ENCODE measurements at regions not wholly inside any gene's neighbourhood (a gene's known extent, or its start where the extent isn't known, plus 50 kb on each side); places are given as distances from the start of the nearest gene placed in this dataset.

- Histone ChIP-seq H3K9me3 (ENCODE audit: control insufficient read depth in 3 of 3, low read length in 3 of 3) (peaks cover 0 to 4% (median 3%) of the 10 kb centered on the region in 3 donors), H3K36me3 (ENCODE audit: control insufficient read depth in 3 of 3, insufficient read depth in 3 of 3, low read length in 3 of 3) (no peaks in the 10 kb centered on the region), H3K4me1 (ENCODE audit: control insufficient read depth in 3 of 3, insufficient read depth in 3 of 3, low read length in 3 of 3) (no peaks in the 10 kb centered on the region), H3K4me3 (ENCODE audit: low read length in 3 of 3) (no peak overlapping the region), H3K9ac (ENCODE audit: low read depth in 1 of 3, low read length in 3 of 3) (no peak overlapping the region), H3K27ac (ENCODE audit: low read depth, low read length) (no peak overlapping the region), H3K27me3 (ENCODE audit: control insufficient read depth in 3 of 3, insufficient read depth in 3 of 3, low read length in 3 of 3) (peaks cover 0 to 2% (median 0%) of the 10 kb centered on the region in 3 donors)
Observed at GRCh38 chr6:40185486-40185885, 251.2 kb upstream of the MOCS1 start.

GRCh38 chr6:40183902-40184301 lies 249.6 kb upstream of the MOCS1 start:
- Histone ChIP-seq H3K9me3 (ENCODE audit: control insufficient read depth in 3 of 3, low read length in 3 of 3) (peaks cover 0 to 4% (median 3%) of the 10 kb centered on the region in 3 donors), H3K4me3 (ENCODE audit: low read length in 3 of 3) (no peak overlapping the region), H3K27me3 (ENCODE audit: control insufficient read depth in 3 of 3, insufficient read depth in 3 of 3, low read length in 3 of 3) (peaks cover 0 to 2% (median 0%) of the 10 kb centered on the region in 3 donors), H3K36me3 (ENCODE audit: control insufficient read depth in 3 of 3, insufficient read depth in 3 of 3, low read length in 3 of 3) (no peaks in the 10 kb centered on the region), H3K27ac (ENCODE audit: low read depth, low read length) (no peak overlapping the region), H3K9ac (ENCODE audit: low read depth in 1 of 3, low read length in 3 of 3) (no peak overlapping the region), H3K4me1 (ENCODE audit: control insufficient read depth in 3 of 3, insufficient read depth in 3 of 3, low read length in 3 of 3) (no peaks in the 10 kb centered on the region)

GRCh38 chr6:40181367-40181766 lies 247.1 kb upstream of the MOCS1 start:
- H3K36me3 ChIP-seq (ENCODE audit: control insufficient read depth in 3 of 3, insufficient read depth in 3 of 3, low read length in 3 of 3), result no peaks in the 10 kb centered on the region
- H3K27me3 ChIP-seq (ENCODE audit: control insufficient read depth in 3 of 3, insufficient read depth in 3 of 3, low read length in 3 of 3), result peaks cover 0 to 2% (median 0%) of the 10 kb centered on the region in 3 donors
- H3K27ac ChIP-seq (ENCODE audit: low read depth, low read length), result no peak overlapping the region
- H3K9me3 ChIP-seq (ENCODE audit: control insufficient read depth in 3 of 3, low read length in 3 of 3), result peaks cover 0 to 4% (median 3%) of the 10 kb centered on the region in 3 donors
- no peak overlapping the region for H3K4me3 ChIP-seq (ENCODE audit: low read length in 3 of 3)
- H3K9ac ChIP-seq (ENCODE audit: low read depth in 1 of 3, low read length in 3 of 3), result no peak overlapping the region
- no peaks in the 10 kb centered on the region for H3K4me1 ChIP-seq (ENCODE audit: control insufficient read depth in 3 of 3, insufficient read depth in 3 of 3, low read length in 3 of 3)

- no peaks in the 10 kb centered on the region for H3K4me1 ChIP-seq (ENCODE audit: control insufficient read depth in 3 of 3, insufficient read depth in 3 of 3, low read length in 3 of 3)
- H3K36me3 ChIP-seq (ENCODE audit: control insufficient read depth in 3 of 3, insufficient read depth in 3 of 3, low read length in 3 of 3), result no peaks in the 10 kb centered on the region
- H3K9me3 ChIP-seq (ENCODE audit: control insufficient read depth in 3 of 3, low read length in 3 of 3), result peaks cover 0 to 4% (median 3%) of the 10 kb centered on the region in 3 donors
- no peak overlapping the region for H3K4me3 ChIP-seq (ENCODE audit: low read length in 3 of 3)
- no peak overlapping the region for H3K9ac ChIP-seq (ENCODE audit: low read depth in 1 of 3, low read length in 3 of 3)
- H3K27me3 ChIP-seq (ENCODE audit: control insufficient read depth in 3 of 3, insufficient read depth in 3 of 3, low read length in 3 of 3), result peaks cover 0 to 2% (median 0%) of the 10 kb centered on the region in 3 donors
- no peak overlapping the region for H3K27ac ChIP-seq (ENCODE audit: low read depth, low read length)
Observed at GRCh38 chr6:40180271-40180670, 246.0 kb upstream of the MOCS1 start.

DNA sequence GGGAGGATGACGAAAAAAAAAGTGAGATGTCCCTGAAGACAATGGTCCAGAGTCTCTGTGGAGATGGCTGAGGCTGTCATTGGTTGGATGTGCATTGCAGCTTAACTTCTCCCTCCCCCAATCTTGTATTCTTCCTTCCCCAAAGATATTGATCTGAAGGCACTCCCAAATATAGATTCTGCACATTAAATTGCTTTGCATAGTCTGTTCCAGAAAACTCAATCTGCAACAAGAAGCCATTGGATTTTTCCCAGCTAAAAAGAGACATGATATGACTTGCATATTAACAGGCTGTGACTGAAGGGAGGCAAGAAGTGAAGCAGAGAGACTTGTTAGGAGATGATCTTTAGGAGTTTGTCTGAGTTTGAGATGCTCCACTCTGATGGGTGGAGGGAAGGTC lies 245.2 kb upstream of the MOCS1 start:
- Histone ChIP-seq H3K27ac (ENCODE audit: low read depth, low read length) (no peak overlapping the region), H3K9me3 (ENCODE audit: control insufficient read depth in 3 of 3, low read length in 3 of 3) (peaks cover 0 to 3% (median 2%) of the 10 kb centered on the region in 3 donors), H3K4me1 (ENCODE audit: control insufficient read depth in 3 of 3, insufficient read depth in 3 of 3, low read length in 3 of 3) (no peaks in the 10 kb centered on the region), H3K9ac (ENCODE audit: low read depth in 1 of 3, low read length in 3 of 3) (no peak overlapping the region), H3K27me3 (ENCODE audit: control insufficient read depth in 3 of 3, insufficient read depth in 3 of 3, low read length in 3 of 3) (peaks cover 0 to 2% (median 0%) of the 10 kb centered on the region in 3 donors), H3K4me3 (ENCODE audit: low read length in 3 of 3) (no peak overlapping the region), H3K36me3 (ENCODE audit: control insufficient read depth in 3 of 3, insufficient read depth in 3 of 3, low read length in 3 of 3) (no peaks in the 10 kb centered on the region)

DNA sequence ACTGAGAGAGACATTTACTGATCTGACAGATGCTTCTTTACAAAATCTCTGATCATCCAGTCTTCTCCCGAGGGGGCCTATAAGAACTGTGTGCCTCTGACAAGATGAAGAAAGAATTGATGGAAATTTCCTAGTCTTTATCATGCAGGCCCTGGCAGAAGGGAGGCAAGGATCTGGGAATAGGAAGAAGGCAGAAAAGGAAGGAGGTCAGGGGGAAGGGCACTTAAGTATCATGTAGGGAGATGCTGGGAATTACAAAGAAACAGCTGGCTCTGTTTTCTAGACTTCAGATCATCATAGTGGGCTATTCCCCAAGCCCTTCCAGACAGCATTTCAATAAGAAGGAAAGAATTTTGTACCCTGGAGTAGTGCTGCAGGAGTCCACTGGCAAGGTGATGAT lies 243.3 kb upstream of the MOCS1 start:
- H3K4me3 ChIP-seq (ENCODE audit: low read length in 3 of 3), result no peak overlapping the region

DNA sequence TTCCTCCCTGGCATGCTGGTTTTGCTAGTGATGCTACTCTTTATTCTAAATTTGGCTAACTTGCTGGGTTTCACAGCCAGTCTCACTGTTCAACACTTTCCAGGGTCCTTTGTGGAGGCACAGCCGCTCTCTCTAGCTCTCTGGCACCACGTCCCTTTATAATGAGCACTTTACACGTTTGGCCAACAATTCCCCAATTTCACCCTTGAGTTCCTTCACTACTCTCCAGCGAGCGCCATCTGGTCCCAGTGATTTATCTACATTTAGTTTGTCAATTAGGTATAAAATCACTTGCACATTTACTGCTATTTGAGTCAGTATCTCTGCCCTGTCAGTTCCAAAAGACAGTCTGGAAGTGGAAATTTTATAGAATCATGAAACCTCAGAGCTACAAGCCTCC lies 241.9 kb upstream of the MOCS1 start:
- Histone ChIP-seq H3K36me3 (ENCODE audit: control insufficient read depth in 3 of 3, insufficient read depth in 3 of 3, low read length in 3 of 3) (no peaks in the 10 kb centered on the region), H3K27ac (ENCODE audit: low read depth, low read length) (no peak overlapping the region), H3K27me3 (ENCODE audit: control insufficient read depth in 3 of 3, insufficient read depth in 3 of 3, low read length in 3 of 3) (no peaks in the 10 kb centered on the region), H3K9me3 (ENCODE audit: control insufficient read depth in 3 of 3, low read length in 3 of 3) (no peaks in the 10 kb centered on the region), H3K9ac (ENCODE audit: low read depth in 1 of 3, low read length in 3 of 3) (no peak overlapping the region), H3K4me3 (ENCODE audit: low read length in 3 of 3) (no peak overlapping the region), H3K4me1 (ENCODE audit: control insufficient read depth in 3 of 3, insufficient read depth in 3 of 3, low read length in 3 of 3) (no peaks in the 10 kb centered on the region)

More for the DNA sequence above, 243.3 kb upstream of the MOCS1 start:
- H3K9ac ChIP-seq (ENCODE audit: low read depth in 1 of 3, low read length in 3 of 3), result no peak overlapping the region
- no peaks in the 10 kb centered on the region for H3K4me1 ChIP-seq (ENCODE audit: control insufficient read depth in 3 of 3, insufficient read depth in 3 of 3, low read length in 3 of 3)
- no peak overlapping the region for H3K27ac ChIP-seq (ENCODE audit: low read depth, low read length)
- no peaks in the 10 kb centered on the region for H3K36me3 ChIP-seq (ENCODE audit: control insufficient read depth in 3 of 3, insufficient read depth in 3 of 3, low read length in 3 of 3)
- H3K27me3 ChIP-seq (ENCODE audit: control insufficient read depth in 3 of 3, insufficient read depth in 3 of 3, low read length in 3 of 3), result no peaks in the 10 kb centered on the region
- H3K9me3 ChIP-seq (ENCODE audit: control insufficient read depth in 3 of 3, low read length in 3 of 3), result no peaks in the 10 kb centered on the region

DNA sequence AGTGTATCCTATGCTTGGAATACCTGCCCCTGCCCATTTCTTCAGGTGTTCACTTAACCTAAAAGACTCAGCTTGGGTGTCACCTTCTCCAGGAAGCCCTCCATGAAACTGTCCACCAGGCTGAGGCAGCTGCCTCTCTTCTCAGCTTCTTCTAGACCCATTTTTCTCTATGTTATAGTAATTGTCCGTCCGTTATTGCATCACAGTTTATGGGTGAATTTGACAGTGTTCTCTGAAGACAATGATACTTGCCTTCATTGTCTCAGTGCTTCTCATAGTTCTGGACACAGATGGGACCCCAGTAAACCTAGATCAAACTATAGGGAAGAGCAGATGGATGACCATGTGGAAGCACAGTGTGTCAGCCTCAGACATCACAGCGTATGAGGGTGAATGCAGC lies 238.0 kb upstream of the MOCS1 start:
- Histone ChIP-seq H3K36me3 (ENCODE audit: control insufficient read depth in 3 of 3, insufficient read depth in 3 of 3, low read length in 3 of 3) (no peaks in the 10 kb centered on the region), H3K27me3 (ENCODE audit: control insufficient read depth in 3 of 3, insufficient read depth in 3 of 3, low read length in 3 of 3) (no peaks in the 10 kb centered on the region)

DNA sequence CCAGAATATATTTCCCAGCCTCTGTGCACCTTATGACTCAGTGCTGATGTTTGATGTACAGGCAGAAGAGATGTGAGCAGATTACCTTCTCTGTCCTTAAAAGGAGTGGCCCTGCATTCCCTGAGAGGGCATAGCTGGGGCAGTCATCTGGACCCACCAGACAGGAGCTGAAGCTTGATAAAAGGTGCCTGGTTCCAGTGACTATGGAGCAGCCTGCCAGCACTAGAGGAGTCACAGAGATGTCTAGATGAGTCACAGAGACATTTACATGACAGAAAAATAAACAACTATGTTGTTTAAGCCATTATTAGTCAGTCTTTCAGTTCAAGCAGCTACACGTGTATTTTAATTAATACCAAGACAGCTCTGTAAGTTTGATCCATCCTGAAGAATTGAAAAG lies 237.1 kb upstream of the MOCS1 start:
- Histone ChIP-seq H3K4me3 (ENCODE audit: low read length in 3 of 3) (no peak overlapping the region), H3K27ac (ENCODE audit: low read depth, low read length) (no peak overlapping the region), H3K9ac (ENCODE audit: low read depth in 1 of 3, low read length in 3 of 3) (no peak overlapping the region), H3K36me3 (ENCODE audit: control insufficient read depth in 3 of 3, insufficient read depth in 3 of 3, low read length in 3 of 3) (no peaks in the 10 kb centered on the region), H3K9me3 (ENCODE audit: control insufficient read depth in 3 of 3, low read length in 3 of 3) (no peaks in the 10 kb centered on the region), H3K27me3 (ENCODE audit: control insufficient read depth in 3 of 3, insufficient read depth in 3 of 3, low read length in 3 of 3) (no peaks in the 10 kb centered on the region), H3K4me1 (ENCODE audit: control insufficient read depth in 3 of 3, insufficient read depth in 3 of 3, low read length in 3 of 3) (no peaks in the 10 kb centered on the region)

More for the DNA sequence above, 238.0 kb upstream of the MOCS1 start:
- H3K9me3 ChIP-seq (ENCODE audit: control insufficient read depth in 3 of 3, low read length in 3 of 3), result no peaks in the 10 kb centered on the region
- no peak overlapping the region for H3K4me3 ChIP-seq (ENCODE audit: low read length in 3 of 3)
- H3K4me1 ChIP-seq (ENCODE audit: control insufficient read depth in 3 of 3, insufficient read depth in 3 of 3, low read length in 3 of 3), result no peaks in the 10 kb centered on the region
- no peak overlapping the region for H3K9ac ChIP-seq (ENCODE audit: low read depth in 1 of 3, low read length in 3 of 3)
- H3K27ac ChIP-seq (ENCODE audit: low read depth, low read length), result no peak overlapping the region

- no peaks in the 10 kb centered on the region for H3K4me1 ChIP-seq (ENCODE audit: control insufficient read depth in 3 of 3, insufficient read depth in 3 of 3, low read length in 3 of 3)
- no peak overlapping the region for H3K4me3 ChIP-seq (ENCODE audit: low read length in 3 of 3)
- no peaks in the 10 kb centered on the region for H3K9me3 ChIP-seq (ENCODE audit: control insufficient read depth in 3 of 3, low read length in 3 of 3)
- H3K27ac ChIP-seq (ENCODE audit: low read depth, low read length), result no peak overlapping the region
- H3K36me3 ChIP-seq (ENCODE audit: control insufficient read depth in 3 of 3, insufficient read depth in 3 of 3, low read length in 3 of 3), result no peaks in the 10 kb centered on the region
- no peaks in the 10 kb centered on the region for H3K27me3 ChIP-seq (ENCODE audit: control insufficient read depth in 3 of 3, insufficient read depth in 3 of 3, low read length in 3 of 3)
- H3K9ac ChIP-seq (ENCODE audit: low read depth in 1 of 3, low read length in 3 of 3), result no peak overlapping the region
Observed at GRCh38 chr6:40170856-40171255, 236.6 kb upstream of the MOCS1 start.

- Histone ChIP-seq H3K27ac (ENCODE audit: low read depth, low read length) (no peak overlapping the region), H3K27me3 (ENCODE audit: control insufficient read depth in 3 of 3, insufficient read depth in 3 of 3, low read length in 3 of 3) (no peaks in the 10 kb centered on the region), H3K9me3 (ENCODE audit: control insufficient read depth in 3 of 3, low read length in 3 of 3) (no peaks in the 10 kb centered on the region), H3K4me3 (ENCODE audit: low read length in 3 of 3) (no peak overlapping the region), H3K9ac (ENCODE audit: low read depth in 1 of 3, low read length in 3 of 3) (no peak overlapping the region), H3K4me1 (ENCODE audit: control insufficient read depth in 3 of 3, insufficient read depth in 3 of 3, low read length in 3 of 3) (no peaks in the 10 kb centered on the region), H3K36me3 (ENCODE audit: control insufficient read depth in 3 of 3, insufficient read depth in 3 of 3, low read length in 3 of 3) (no peaks in the 10 kb centered on the region)
Observed at GRCh38 chr6:40169878-40170277, 235.6 kb upstream of the MOCS1 start.

All from skeletal muscle tissue (tissue), 3 donors.